Eye (tissue), 1 donor: ENCODE measurements at regions not wholly inside any gene's neighbourhood (a gene's known extent, or its start where the extent isn't known, plus 50 kb on each side); places are given as distances from the start of the nearest gene placed in this dataset.
A peak's percentile ranks its signal among the peaks of the same experiment; 100 is the strongest.

Experiments used
- DNase-seq: peaks from one replicate; pipeline ENCODE4 v3.0.0-alpha.2; 2015

DNA sequence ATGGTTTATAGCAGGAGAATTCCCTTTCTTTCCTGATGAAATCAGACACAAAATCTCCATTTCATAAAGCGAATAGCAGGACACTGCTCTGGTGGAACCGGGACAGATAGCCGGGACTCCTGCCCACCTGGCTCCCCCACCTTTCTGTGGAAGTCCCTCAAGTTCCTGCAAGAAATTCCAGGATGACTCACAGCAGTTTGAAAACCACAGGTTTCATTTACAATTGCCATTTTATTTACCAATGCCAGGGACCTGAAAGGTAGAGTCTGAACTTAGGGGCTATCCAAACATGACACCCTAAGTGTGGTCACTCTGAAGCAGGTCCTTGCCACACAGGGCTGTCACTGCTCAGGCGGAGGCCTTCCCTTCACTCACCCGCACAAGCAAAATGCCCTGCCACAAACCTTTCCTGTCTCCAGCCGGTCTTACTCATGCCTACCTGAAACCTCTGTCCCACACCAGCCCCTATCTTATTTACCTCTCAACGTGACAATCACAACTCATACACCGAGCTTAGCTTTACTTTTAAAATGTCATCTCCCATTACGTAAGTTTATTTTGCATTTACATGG is 63.3 kb upstream of the TAF1L start:
- DNase-seq: no peak

- no peak for DNase-seq
These were observed 66.0 kb upstream of the TAF1L start for GRCh38 chr9:32701321-32702022.

DNA sequence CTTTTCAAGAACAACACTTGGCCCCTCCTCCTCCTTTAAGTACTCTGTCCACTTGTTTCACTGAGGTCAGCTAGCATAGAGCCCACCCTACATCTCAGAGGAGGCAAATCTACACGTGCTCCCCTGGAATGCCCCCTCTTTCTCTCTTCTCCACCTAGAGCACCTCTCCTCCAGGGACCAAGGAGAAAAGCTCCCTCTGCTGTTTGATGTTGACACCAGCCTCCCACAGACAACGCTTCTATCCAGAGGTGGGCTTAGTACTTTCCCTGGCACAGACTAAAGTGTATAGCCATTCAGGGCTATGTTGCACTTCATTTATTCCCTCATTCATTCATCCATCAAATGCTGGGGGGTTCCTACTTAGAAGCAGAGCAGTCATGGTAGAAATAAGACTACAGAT is 68.2 kb upstream of the TAF1L start:
- DNase-seq: no peak

DNA sequence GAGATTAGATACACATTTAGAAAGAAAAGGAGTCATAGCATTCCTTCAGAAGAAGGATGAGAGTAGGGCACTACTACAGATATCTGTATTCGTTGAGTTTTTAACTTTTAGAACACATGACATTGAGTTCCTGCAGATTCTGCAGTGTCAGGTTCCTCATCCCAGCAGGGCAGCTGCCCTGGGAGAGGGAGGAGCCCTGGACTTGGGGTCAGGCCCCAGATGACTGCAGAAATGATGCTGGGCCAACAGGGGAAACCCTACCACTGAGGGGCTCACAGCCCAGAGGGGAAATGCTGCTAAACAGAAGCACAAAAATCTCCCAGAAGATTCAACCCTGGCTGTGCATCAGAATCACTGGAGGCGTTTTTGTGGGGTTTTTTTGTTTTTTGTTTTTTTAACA is 68.9 kb upstream of the TAF1L start:
- no peak for DNase-seq

DNA sequence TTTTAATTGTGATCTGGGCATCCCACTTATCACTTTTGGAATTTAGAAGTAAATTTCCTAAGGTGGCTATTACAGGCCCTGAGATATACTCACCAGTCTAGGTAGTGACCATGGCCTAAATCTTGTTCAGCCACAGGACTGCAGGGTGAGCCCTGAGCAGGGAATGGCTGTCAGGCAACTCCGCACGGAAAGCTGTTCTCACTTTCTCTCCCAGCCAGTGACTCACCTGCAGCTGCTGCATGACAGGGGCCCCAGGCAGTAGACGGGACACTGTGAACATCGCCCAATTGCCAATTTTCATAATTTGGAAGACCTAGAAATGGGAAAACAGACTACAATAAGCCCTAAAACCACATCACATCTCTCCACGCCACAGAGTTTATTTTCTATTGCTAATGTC is 69.6 kb upstream of the TAF1L start:
- DNase-seq: no peak

- DNase-seq: no peak
These were observed 70.7 kb upstream of the TAF1L start for GRCh38 chr9:32706004-32706724.

GRCh38 chr9:32706725-32707100 is 71.2 kb upstream of the TAF1L start:
- no peak for DNase-seq

DNA sequence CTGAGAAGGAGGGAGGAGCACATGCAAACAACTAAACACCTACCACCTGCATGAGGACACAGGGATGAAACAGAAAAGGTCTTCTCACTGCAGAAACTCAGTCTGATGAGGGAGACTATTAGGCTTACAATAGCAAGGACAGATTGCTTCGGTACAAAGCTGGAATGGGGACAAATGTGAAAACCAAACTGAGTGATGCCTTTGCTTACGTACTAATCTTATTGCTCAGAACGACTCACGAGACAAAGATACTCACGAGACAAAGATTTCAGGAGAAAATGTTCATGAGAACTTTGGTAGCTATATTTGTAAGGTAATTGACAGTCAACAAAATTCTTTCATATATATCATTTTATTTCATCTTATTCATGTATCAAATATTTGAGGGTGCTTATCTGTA is 71.9 kb upstream of the TAF1L start:
- DNase-seq: no peak

DNA sequence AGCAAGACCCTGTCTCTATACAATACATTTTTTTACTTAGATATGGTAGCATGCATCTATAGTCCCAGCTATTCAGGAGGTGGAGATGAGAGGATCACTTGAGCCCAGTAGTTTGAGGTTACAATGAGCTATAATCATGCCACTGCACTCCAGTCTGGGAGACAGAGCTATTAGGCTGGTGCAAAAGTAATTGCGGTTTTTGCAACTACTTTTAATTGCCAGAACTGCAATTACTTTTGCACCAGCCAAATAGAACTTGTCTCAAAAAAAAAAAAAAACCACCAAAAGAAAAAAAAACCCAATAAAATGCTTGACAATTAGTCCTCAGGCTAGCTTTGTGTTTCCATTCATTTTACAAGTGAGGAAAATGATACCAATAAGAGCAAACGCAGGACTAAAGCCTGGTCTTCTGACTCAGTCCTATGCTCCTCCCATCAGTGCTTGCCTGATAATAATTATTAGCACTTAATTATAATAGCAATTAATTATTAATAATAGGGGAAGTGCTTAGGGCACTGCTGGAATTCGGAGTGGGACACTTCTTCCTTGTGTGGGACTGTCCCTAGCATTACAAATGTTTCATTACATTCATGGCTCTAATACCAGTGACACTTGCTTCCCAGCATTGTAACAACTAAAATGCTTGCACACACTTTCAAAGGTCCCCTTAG is 73.1 kb upstream of the TAF1L start:
- no peak for DNase-seq

- DNase-seq: no peak
These were observed 73.5 kb upstream of the TMEM215 start for GRCh38 chr9:32709871-32710270.

GRCh38 chr9:32716425-32716824 is 66.9 kb upstream of the TMEM215 start:
- DNase-seq: no peak

DNA sequence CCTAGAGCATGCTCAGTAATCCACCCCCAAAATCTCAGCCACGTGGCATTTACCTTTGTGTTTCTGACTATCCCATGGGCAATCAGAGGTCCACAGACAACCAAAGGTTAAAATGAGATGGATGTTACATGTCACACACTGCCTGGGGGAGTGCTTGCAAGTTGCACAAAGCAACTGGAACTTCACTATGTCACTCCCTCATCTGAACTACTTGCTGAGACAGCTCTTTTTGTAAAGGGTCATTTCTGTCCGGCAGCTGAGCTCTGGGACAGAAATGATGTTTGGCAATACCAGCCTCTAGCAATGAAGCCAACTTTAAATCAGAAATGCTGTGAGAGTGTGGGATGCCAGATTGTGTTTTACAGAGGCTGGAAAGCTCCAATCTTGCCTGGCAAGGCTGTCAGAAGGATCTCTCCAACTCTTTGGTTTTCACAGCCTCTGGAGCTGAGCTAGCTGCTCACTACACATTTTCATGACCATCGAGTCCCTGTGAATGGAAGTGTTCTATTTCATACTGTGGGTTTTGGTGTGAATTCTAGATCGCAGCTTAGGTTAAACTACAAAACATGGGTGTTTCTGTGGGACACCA is 66.3 kb upstream of the TMEM215 start:
- no peak for DNase-seq

DNA sequence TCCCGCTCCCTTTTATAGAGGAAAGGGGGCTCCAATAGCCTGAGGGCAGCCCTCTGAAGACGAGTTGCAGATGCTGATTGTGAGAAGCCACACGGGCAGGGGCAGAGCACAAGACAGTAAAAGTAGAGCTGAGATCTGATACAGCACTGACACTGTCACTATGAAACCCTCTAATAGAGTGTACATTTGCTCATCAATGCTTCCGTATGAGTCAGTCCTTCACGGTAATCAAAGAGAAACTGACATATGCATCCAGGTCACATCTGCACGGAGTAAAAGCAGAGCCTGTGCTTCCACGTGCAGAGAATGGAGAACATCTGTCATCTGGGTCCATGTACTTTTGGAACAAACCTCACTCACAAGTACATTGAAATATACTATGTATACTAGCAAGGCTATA is 60.6 kb upstream of the TMEM215 start:
- DNase-seq: no peak

DNA sequence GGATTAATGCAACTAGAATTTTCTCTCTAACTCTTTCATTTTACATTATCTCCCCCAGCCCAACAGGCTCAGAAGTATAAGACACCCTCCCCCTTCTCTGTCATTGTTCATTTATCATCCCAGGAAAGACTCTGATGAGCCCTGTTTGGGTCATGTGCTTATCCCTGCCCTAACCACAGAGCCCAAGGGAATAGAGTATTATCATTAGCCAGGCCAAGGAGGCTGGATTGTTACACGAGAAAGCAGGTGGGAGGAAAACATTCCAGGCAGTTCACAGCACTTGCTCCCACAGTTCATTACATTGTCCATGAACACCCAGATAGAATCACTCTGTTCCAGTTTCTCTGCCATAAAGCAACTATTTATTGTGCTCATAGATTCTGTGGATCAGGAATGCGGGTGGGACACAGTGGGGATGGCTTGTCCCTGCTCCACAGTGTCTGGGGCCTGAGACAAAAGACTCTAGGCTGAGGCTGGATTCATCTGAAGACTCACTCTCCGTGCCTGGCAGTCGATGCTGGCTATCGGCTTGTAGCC is 59.5 kb upstream of the TMEM215 start:
- DNase-seq: peak; percentile 48

DNA sequence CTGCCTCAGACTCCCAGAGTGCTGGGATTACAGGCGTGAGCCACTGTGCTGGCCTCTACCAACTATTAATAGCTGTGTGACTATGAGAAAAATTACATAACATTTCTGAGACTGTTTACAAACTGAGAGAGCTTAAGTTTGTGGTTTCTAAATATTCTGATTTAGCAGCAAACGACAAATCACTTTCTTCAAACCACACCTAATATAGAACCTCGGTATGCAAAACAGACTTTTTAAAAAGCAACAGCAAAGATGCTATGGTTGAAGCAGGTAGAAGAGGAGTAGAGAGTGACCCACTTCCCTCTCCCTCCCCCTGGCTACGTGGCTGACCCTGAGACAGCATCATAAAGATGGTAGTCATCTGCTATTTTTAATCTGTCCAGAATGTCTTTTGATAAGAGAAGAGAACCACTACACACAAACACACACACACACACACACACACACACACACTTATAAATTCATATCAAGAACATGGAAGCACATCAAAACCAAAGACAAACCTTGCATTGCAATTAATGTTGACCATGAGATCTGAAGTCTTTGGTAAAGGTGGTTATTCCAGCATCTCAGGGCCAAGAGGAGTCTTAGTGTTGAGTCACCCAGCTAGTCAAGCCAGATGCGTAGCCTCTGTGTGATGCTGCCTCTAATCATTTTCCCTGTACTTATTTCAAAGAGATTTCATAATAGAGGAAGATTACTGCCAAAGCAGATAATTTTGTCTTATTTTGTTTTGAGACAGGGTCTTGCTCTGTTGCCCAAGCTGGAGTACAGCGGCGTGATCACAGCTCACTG is 58.1 kb upstream of the TMEM215 start:
- no peak for DNase-seq

GRCh38 chr9:32728181-32728580 is 55.2 kb upstream of the TMEM215 start:
- no peak for DNase-seq
